ENCODE measurements at regions not wholly inside any gene's neighbourhood (a gene's known extent, or its start where the extent isn't known, plus 50 kb on each side); places are given as distances from the start of the nearest gene placed in this dataset.

DNA sequence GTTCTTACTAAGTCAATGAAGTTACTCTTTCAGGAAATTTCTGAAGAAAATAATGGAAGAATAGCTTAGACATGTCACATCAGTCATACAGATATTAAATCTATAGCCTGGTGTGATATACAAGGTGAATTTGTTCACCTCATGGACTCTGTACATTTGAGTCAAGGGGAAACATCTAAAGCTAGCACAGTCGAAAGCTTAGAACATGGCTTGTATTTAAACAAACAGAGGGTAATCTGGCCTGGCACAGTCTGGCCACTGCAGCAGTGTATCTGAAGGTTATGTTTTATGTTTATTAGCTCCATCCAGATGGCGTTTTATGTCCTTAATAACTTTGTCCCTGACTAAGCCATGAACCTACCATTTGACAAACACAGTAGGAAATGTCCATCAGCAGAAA, 817.3 kb downstream of the SATB2 start:
- no peak for TF ChIP-seq EZH2 (IDR thresholded peaks at IDR 0.05; ENCODE audit: low read length)
- TF ChIP-seq, protein P1, sequence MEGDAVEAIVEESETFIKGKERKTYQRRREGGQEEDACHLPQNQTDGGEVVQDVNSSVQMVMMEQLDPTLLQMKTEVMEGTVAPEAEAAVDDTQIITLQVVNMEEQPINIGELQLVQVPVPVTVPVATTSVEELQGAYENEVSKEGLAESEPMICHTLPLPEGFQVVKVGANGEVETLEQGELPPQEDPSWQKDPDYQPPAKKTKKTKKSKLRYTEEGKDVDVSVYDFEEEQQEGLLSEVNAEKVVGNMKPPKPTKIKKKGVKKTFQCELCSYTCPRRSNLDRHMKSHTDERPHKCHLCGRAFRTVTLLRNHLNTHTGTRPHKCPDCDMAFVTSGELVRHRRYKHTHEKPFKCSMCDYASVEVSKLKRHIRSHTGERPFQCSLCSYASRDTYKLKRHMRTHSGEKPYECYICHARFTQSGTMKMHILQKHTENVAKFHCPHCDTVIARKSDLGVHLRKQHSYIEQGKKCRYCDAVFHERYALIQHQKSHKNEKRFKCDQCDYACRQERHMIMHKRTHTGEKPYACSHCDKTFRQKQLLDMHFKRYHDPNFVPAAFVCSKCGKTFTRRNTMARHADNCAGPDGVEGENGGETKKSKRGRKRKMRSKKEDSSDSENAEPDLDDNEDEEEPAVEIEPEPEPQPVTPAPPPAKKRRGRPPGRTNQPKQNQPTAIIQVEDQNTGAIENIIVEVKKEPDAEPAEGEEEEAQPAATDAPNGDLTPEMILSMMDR (optimal IDR thresholded peaks at IDR 0.05 in 1 of 3, IDR thresholded peaks at IDR 0.05 in 1 of 3, conservative IDR thresholded peaks at IDR 0.05 in 1 of 3; ENCODE audit: extremely low read depth in 1 of 3, insufficient read depth in 2 of 3, low read length in 3 of 3) = no peak

Measured in keratinocyte (primary cell).